ENCODE measurements at regions not wholly inside any gene's neighbourhood (a gene's known extent, or its start where the extent isn't known, plus 50 kb on each side); places are given as distances from the start of the nearest gene placed in this dataset.

DNA sequence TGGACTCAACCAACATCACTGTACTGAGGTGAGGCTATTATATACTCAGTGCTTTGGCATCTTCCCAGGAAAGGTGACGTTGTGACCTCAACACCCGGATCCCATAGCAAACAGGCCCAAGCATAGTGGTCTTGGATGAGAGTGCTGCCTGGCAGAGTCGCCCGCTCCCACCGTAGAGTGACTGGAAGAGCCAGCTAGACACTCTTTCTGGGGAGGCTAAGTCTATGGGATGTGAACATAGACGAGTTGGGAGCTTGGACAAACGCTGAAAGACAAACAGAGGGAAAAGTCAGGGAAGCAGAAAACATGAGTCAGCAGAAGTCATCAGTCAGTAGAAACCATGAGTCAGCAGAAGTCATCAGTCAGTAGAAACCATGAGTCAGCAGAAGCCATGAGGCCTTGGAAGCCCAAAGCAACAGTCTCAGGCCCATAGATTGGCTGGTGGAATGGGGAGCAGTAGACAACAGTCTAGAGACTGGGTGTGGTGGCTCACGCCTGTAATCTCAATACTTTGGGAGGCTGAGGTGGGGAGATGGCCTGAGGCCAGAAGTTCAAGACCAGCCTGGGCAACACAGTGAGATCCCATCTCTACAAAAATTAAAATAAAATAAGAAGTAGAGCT, 66.4 kb upstream of the MAP1LC3B2 start:
- H3K9ac ChIP-seq (ENCODE audit: low read depth in 1 of 3, low read length in 3 of 3): no peak overlapping the region
- no peak overlapping the region for H3K27ac ChIP-seq (ENCODE audit: low read depth, low read length)

DNA sequence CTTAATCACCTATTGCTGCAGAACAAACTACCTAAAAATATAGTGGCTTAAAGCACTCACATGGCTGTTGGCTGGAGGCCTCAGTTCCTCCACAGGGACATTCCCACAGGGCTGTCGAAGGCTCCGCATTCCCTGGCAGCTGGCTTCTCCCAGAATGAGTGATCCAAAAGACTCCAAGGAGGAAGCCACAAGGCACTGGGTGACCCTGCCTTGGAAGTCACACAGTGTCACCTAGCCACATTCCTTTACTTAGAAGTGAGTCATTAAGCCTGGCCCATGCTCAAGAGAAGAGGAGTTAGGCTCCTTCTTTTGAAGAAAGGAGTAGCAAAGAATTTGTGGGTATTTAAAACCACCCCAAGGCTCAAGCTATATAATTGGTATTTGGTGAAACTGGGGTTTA, 63.9 kb upstream of the MAP1LC3B2 start:
- H3K27me3 ChIP-seq (ENCODE audit: control insufficient read depth in 3 of 3, insufficient read depth in 3 of 3, low read length in 3 of 3): no peaks in the 10 kb centered on the region

More for the DNA sequence above, 66.4 kb upstream of the MAP1LC3B2 start:
- Histone ChIP-seq H3K36me3 (ENCODE audit: control insufficient read depth in 3 of 3, insufficient read depth in 3 of 3, low read length in 3 of 3) (no peaks in the 10 kb centered on the region), H3K27me3 (ENCODE audit: control insufficient read depth in 3 of 3, insufficient read depth in 3 of 3, low read length in 3 of 3) (no peaks in the 10 kb centered on the region), H3K4me3 (ENCODE audit: low read length in 3 of 3) (no peak overlapping the region), H3K9me3 (ENCODE audit: control insufficient read depth in 3 of 3, low read length in 3 of 3) (peaks cover 0 to 3% (median 3%) of the 10 kb centered on the region in 3 donors), H3K4me1 (ENCODE audit: control insufficient read depth in 3 of 3, insufficient read depth in 3 of 3, low read length in 3 of 3) (peaks cover 8 to 12% (median 8%) of the 10 kb centered on the region in 3 donors)

DNA sequence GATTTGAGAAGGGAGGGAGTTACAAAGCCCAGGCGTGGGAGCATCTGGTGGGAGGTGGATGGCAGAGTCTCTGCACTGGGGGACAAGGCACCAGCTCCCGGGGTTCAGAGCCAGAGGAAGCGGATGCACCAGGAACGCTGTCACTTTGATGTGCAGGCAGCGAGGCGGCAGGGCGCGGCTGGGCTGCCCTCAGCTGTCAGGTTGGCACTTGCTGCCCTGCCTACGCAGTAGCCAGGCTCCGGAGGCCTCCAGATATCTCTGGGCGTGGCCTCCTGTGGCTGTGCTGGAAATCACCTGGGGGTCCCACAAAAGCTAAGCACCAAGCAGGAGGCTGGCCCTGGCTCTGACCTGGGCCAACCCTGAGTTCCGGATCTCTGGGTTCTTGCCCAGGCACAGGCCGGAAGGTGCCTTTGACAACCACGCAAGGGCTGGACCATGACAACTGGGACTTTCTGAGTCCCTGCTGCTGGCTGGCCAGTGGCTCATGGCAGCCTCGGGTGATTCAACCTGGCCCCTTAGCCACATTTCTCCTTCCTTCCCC, 62.1 kb upstream of the MAP1LC3B2 start:
- Histone ChIP-seq H3K4me1 (ENCODE audit: control insufficient read depth in 3 of 3, insufficient read depth in 3 of 3, low read length in 3 of 3) (peaks cover 8 to 12% (median 8%) of the 10 kb centered on the region in 3 donors), H3K27me3 (ENCODE audit: control insufficient read depth in 3 of 3, insufficient read depth in 3 of 3, low read length in 3 of 3) (no peaks in the 10 kb centered on the region), H3K27ac (ENCODE audit: low read depth, low read length) (peak overlapping the region; percentile 64), H3K9me3 (ENCODE audit: control insufficient read depth in 3 of 3, low read length in 3 of 3) (no peaks in the 10 kb centered on the region), H3K4me3 (ENCODE audit: low read length in 3 of 3) (peak overlapping the region in 2 of 3 donors; percentile 33 to 35), H3K9ac (ENCODE audit: low read depth in 1 of 3, low read length in 3 of 3) (peak overlapping the region; percentile 27 to 64 (median 54)), H3K36me3 (ENCODE audit: control insufficient read depth in 3 of 3, insufficient read depth in 3 of 3, low read length in 3 of 3) (no peaks in the 10 kb centered on the region)

More for the DNA sequence above, 63.9 kb upstream of the MAP1LC3B2 start:
- H3K36me3 ChIP-seq (ENCODE audit: control insufficient read depth in 3 of 3, insufficient read depth in 3 of 3, low read length in 3 of 3): no peaks in the 10 kb centered on the region
- H3K9me3 ChIP-seq (ENCODE audit: control insufficient read depth in 3 of 3, low read length in 3 of 3): no peaks in the 10 kb centered on the region
- H3K4me1 ChIP-seq (ENCODE audit: control insufficient read depth in 3 of 3, insufficient read depth in 3 of 3, low read length in 3 of 3): peaks cover 8 to 12% (median 8%) of the 10 kb centered on the region in 3 donors
- no peak overlapping the region for H3K4me3 ChIP-seq (ENCODE audit: low read length in 3 of 3)
- no peak overlapping the region for H3K9ac ChIP-seq (ENCODE audit: low read depth in 1 of 3, low read length in 3 of 3)
- H3K27ac ChIP-seq (ENCODE audit: low read depth, low read length): no peak overlapping the region

DNA sequence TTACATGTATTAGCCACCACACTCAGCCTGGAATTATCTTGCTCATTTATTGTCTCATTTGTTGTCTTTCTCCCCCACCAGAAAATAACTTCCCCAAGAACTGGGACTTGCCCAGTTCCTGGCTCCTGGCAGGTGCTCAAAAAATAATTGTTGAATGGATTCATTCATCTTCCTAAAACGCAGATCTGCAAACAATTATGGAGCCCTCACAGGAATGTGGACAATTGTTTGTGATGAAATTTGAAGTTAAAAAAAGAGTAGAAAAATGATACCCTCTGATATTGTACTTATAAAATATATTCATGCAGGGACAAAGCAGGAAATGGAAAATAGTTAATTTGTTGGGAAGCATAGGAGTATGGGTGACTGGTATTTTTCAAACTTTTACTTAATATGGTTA, 60.7 kb upstream of the MAP1LC3B2 start:
- Histone ChIP-seq H3K36me3 (ENCODE audit: control insufficient read depth in 3 of 3, insufficient read depth in 3 of 3, low read length in 3 of 3) (no peaks in the 10 kb centered on the region), H3K9ac (ENCODE audit: low read depth in 1 of 3, low read length in 3 of 3) (no peak overlapping the region), H3K4me3 (ENCODE audit: low read length in 3 of 3) (no peak overlapping the region), H3K9me3 (ENCODE audit: control insufficient read depth in 3 of 3, low read length in 3 of 3) (no peaks in the 10 kb centered on the region), H3K27me3 (ENCODE audit: control insufficient read depth in 3 of 3, insufficient read depth in 3 of 3, low read length in 3 of 3) (no peaks in the 10 kb centered on the region), H3K27ac (ENCODE audit: low read depth, low read length) (no peak overlapping the region), H3K4me1 (ENCODE audit: control insufficient read depth in 3 of 3, insufficient read depth in 3 of 3, low read length in 3 of 3) (peaks cover 8 to 12% (median 8%) of the 10 kb centered on the region in 3 donors)

DNA sequence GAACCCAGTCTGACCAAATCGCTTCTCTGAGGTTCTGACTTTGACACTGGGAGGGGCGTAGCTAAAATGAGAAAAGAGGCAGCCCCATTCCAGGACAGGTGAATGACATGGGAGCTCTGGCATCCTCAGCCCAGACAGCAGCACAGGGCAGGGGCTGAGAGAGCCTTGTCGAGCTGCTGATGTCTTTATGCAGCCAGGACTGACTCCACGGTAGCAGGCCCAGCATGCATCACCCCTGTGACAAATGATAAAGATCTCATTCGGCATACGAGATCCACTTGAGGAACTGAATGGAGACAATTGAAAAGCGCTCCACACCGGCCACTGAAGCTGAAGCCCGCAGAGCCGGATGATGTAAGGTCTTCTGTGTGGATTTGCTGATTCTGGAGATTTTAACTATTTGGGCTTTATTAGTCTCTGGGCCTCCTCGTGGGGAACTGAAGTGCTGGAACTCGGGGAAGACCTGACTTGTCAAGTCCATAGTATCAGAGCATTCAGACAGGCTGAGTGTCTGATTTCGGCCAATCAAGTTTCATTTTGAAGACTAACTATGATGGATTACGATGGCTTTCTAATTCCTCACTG, 56.9 kb upstream of the MAP1LC3B2 start:
- Histone ChIP-seq H3K9me3 (ENCODE audit: control insufficient read depth in 3 of 3, low read length in 3 of 3) (no peaks in the 10 kb centered on the region), H3K9ac (ENCODE audit: low read depth in 1 of 3, low read length in 3 of 3) (no peak overlapping the region), H3K4me1 (ENCODE audit: control insufficient read depth in 3 of 3, insufficient read depth in 3 of 3, low read length in 3 of 3) (peaks cover 3 to 4% (median 4%) of the 10 kb centered on the region in 3 donors), H3K27ac (ENCODE audit: low read depth, low read length) (no peak overlapping the region), H3K27me3 (ENCODE audit: control insufficient read depth in 3 of 3, insufficient read depth in 3 of 3, low read length in 3 of 3) (peaks cover 0 to 7% (median 5%) of the 10 kb centered on the region in 3 donors), H3K36me3 (ENCODE audit: control insufficient read depth in 3 of 3, insufficient read depth in 3 of 3, low read length in 3 of 3) (no peaks in the 10 kb centered on the region), H3K4me3 (ENCODE audit: low read length in 3 of 3) (no peak overlapping the region)

DNA sequence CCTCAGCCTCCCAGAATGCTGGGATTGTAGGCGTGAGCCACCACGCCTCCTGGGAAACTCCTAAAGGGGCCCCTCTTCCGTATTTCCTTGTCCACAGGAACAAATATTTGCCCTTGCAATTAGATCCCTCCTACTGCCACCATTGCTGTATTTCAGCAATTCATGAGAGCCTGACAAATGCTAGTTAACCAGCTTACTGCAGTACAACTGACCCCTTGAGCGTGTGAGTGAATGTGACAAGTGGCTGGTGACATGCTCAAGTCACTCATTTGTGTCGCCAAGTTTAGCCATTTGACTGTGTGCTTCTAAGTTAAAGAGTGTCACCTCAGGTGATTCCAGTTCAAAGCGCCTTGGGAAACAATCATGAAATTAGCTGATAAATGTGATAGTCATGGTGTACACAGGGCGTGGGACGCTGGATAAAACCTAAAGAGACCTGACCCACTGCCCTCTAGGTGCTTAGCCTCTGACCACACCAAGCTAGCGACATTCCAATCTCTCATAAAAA, 56.1 kb upstream of the MAP1LC3B2 start:
- H3K27ac ChIP-seq (ENCODE audit: low read depth, low read length): no peak overlapping the region
- H3K9me3 ChIP-seq (ENCODE audit: control insufficient read depth in 3 of 3, low read length in 3 of 3): no peaks in the 10 kb centered on the region
- no peak overlapping the region for H3K9ac ChIP-seq (ENCODE audit: low read depth in 1 of 3, low read length in 3 of 3)
- no peak overlapping the region for H3K4me3 ChIP-seq (ENCODE audit: low read length in 3 of 3)
- H3K27me3 ChIP-seq (ENCODE audit: control insufficient read depth in 3 of 3, insufficient read depth in 3 of 3, low read length in 3 of 3): peaks cover 0 to 7% (median 5%) of the 10 kb centered on the region in 3 donors
- H3K36me3 ChIP-seq (ENCODE audit: control insufficient read depth in 3 of 3, insufficient read depth in 3 of 3, low read length in 3 of 3): no peaks in the 10 kb centered on the region
- peaks cover 0 to 3% (median 0%) of the 10 kb centered on the region in 3 donors for H3K4me1 ChIP-seq (ENCODE audit: control insufficient read depth in 3 of 3, insufficient read depth in 3 of 3, low read length in 3 of 3)

DNA sequence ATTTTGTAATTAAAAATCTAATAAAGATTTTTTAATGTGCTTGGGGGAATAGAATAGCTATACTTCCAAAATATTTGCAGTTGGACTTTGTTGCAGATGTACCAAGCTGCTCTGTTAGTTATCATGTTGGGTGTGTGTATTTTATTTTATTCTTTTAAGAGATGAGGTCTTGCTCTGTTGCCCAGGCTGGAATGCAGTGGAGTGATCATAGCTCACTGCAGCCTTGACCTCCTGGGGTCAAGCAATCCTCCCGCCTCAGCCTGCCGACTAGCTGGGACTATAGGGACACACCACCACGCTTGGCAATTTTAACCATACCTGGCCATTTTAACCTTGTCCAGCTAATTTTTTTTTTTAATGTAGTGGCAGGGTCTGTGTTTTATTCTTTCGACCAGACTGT, 54.7 kb upstream of the MAP1LC3B2 start:
- peaks cover 0 to 4% (median 0%) of the 10 kb centered on the region in 3 donors for H3K4me1 ChIP-seq (ENCODE audit: control insufficient read depth in 3 of 3, insufficient read depth in 3 of 3, low read length in 3 of 3)
- no peak overlapping the region for H3K9ac ChIP-seq (ENCODE audit: low read depth in 1 of 3, low read length in 3 of 3)
- H3K27ac ChIP-seq (ENCODE audit: low read depth, low read length): no peak overlapping the region
- no peaks in the 10 kb centered on the region for H3K36me3 ChIP-seq (ENCODE audit: control insufficient read depth in 3 of 3, insufficient read depth in 3 of 3, low read length in 3 of 3)
- peaks cover 0 to 7% (median 5%) of the 10 kb centered on the region in 3 donors for H3K27me3 ChIP-seq (ENCODE audit: control insufficient read depth in 3 of 3, insufficient read depth in 3 of 3, low read length in 3 of 3)
- H3K9me3 ChIP-seq (ENCODE audit: control insufficient read depth in 3 of 3, low read length in 3 of 3): no peaks in the 10 kb centered on the region
- H3K4me3 ChIP-seq (ENCODE audit: low read length in 3 of 3): no peak overlapping the region

DNA sequence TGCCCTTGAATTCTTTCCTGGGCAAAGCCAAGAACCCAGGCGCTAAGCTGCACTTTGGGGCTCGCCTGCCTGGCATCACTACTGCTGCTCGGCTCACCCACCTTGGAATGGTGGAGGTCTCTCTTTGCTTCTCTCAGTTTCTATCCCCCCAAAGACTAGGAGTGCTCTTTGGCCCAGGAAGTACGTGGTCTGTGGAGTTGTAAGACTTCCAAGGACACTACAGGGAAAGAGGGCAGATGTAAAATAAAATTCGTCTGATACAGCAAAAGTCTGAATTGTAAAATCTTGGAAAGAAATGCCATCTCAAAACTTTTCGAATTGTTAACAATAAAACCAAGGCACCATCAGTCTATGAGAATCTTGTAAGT, 52.5 kb upstream of the MAP1LC3B2 start:
- peaks cover 0 to 7% (median 5%) of the 10 kb centered on the region in 3 donors for H3K27me3 ChIP-seq (ENCODE audit: control insufficient read depth in 3 of 3, insufficient read depth in 3 of 3, low read length in 3 of 3)
- no peak overlapping the region for H3K27ac ChIP-seq (ENCODE audit: low read depth, low read length)
- no peaks in the 10 kb centered on the region for H3K9me3 ChIP-seq (ENCODE audit: control insufficient read depth in 3 of 3, low read length in 3 of 3)
- H3K4me1 ChIP-seq (ENCODE audit: control insufficient read depth in 3 of 3, insufficient read depth in 3 of 3, low read length in 3 of 3): peaks cover 0 to 4% (median 0%) of the 10 kb centered on the region in 3 donors
- no peaks in the 10 kb centered on the region for H3K36me3 ChIP-seq (ENCODE audit: control insufficient read depth in 3 of 3, insufficient read depth in 3 of 3, low read length in 3 of 3)
- no peak overlapping the region for H3K4me3 ChIP-seq (ENCODE audit: low read length in 3 of 3)
- H3K9ac ChIP-seq (ENCODE audit: low read depth in 1 of 3, low read length in 3 of 3): no peak overlapping the region

DNA sequence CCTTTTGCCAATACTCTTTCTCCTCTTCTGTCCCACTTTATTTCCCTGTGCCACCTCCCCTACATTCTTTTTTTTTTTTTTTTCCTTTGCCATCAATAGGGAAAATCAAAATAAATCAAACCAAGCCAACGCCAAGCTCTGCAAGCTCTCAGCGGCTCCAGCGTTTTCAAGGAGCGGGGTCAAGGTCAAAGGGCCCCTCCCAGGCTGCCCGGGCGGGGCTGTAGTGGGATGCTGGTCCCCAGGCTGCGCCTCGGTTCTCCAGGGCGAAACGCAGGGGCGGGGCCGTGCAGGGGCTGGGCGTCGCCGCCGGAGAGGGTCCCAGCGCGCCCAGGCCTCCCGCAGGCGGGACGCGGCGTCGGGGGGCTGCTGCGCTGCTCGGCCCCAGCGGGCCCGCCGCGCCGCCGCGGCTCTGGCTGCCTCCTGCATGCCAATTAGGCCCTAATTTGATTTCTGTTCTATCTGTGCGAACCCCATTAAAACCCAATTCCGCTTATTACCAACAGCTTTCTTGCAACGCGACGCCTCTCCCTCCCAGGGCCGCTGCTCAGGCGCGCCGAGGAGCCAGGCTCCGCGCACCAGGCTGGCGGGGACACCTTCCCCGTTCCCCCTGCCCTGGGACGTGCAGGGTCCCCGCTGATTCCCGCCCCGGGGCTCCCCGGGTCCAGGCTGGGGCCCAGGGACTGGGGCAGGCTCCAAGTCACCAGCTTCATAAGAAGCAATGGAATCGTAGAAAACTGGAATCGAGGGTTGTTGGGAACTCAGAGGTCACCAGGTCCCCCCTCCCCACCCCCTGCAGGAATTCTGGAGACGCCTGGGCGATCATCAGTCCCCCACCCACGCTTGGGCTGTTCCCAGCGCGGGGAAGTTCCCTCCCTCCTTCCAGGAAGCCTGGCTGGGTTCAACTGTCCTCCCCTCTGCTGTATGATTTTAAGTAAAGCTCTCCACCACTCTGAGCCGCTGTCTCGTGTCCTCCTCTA, 50.7 kb upstream of the MAP1LC3B2 start:
- peak overlapping the region in 2 of 3 donors; percentile 45 to 60 for H3K9ac ChIP-seq (ENCODE audit: low read depth in 1 of 3, low read length in 3 of 3)
- no peak overlapping the region for H3K27ac ChIP-seq (ENCODE audit: low read depth, low read length)
- H3K36me3 ChIP-seq (ENCODE audit: control insufficient read depth in 3 of 3, insufficient read depth in 3 of 3, low read length in 3 of 3): no peaks in the 10 kb centered on the region
- H3K9me3 ChIP-seq (ENCODE audit: control insufficient read depth in 3 of 3, low read length in 3 of 3): no peaks in the 10 kb centered on the region
- peaks cover 0 to 7% (median 5%) of the 10 kb centered on the region in 3 donors for H3K27me3 ChIP-seq (ENCODE audit: control insufficient read depth in 3 of 3, insufficient read depth in 3 of 3, low read length in 3 of 3)
- peak overlapping the region in 2 of 3 donors; percentile 31 to 52 for H3K4me3 ChIP-seq (ENCODE audit: low read length in 3 of 3)
- H3K4me1 ChIP-seq (ENCODE audit: control insufficient read depth in 3 of 3, insufficient read depth in 3 of 3, low read length in 3 of 3): peaks cover 0 to 4% (median 0%) of the 10 kb centered on the region in 3 donors

Measured in skeletal muscle tissue (tissue), 3 donors.